GM23338 (cell line): ENCODE measurements at regions not wholly inside any gene's neighbourhood (a gene's known extent, or its start where the extent isn't known, plus 50 kb on each side); places are given as distances from the start of the nearest gene placed in this dataset.

ENCODE experiments used
- CTCF ChIP-seq, 2 experiments: fragments of 200-600 bp in 1 of 2; sonication (generic) in 1 of 2; conservative IDR thresholded peaks; 2 replicates each; pipeline versions ENCODE4 v1.5.1 to v1.6.1; 2016 to 2017; ENCODE audit warnings: antibody characterized with exemption in 2 of 2, low read depth in 2 of 2, mild to moderate bottlenecking in 2 of 2, moderate library complexity in 1 of 2
- EZH2 ChIP-seq: fragments of 200-600 bp; sonication (generic); IDR thresholded peaks from one replicate; pipeline ENCODE4 v1.8.0; 2017; ENCODE audit warnings: antibody characterized with exemption, mild to moderate bottlenecking, low read depth; ENCODE audit not compliant: unreplicated experiment
- ZNF462 ChIP-seq: fragments of 250-450 bp; sonication (Bioruptor Pico); IDR thresholded peaks from 2 replicates; pipeline ENCODE4 v1.5.0; 2020; ENCODE audit warnings: mild to moderate bottlenecking, moderate library complexity

GRCh38 chr6:22972771-22973170 is 403.4 kb downstream of the HDGFL1 start:
- TF ChIP-seq ZNF462 (no peak), EZH2 (no peak), CTCF (conservative IDR thresholded peaks at IDR 0.05; ENCODE audit: low read depth in 2 of 2) (no peak)
